ENCODE measurements at regions not wholly inside any gene's neighbourhood (a gene's known extent, or its start where the extent isn't known, plus 50 kb on each side); places are given as distances from the start of the nearest gene placed in this dataset.

DNA sequence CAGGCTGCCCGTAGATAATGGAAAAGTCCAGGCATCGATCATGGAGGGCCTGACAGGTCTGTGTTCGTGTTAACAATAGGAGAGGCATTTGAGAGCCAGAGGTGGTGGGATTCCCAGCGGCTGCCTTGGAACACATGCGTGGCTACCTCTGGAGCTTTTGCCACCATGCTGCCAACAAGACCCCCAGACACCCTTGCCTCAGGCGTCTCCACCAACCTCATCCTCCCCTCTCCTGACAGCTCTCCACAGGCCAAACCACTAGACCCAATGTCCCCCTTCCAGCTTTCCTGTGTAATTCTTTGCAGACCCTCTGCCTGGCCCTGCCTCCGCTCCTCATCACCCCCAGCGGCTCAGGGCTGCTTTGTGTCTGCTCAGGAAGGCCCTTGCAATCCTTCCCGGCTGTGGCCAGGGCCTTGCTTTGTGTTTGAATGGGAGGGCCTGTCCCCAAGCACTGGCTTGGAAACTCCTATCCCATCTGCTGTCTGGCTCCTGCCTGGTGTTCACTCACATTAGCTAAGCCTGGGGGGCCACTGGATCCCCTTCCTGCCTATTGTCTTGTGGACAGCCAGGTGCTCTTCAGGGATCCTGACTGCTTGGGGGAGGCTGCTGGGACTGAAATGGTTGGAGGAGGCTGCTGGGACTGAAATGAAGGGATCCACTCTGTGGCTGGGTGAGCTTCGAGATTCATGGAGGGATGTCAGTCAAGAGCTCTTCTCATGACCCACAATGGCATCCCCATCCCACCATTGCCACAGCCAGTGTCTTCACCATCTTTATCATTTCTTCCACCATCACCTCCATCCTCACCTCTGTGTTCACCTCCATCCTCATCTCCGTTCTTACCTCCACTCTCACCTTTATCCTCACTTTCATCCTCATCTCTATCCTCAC lies 60.8 kb upstream of the ELN start:
- TF ChIP-seq, protein P1, sequence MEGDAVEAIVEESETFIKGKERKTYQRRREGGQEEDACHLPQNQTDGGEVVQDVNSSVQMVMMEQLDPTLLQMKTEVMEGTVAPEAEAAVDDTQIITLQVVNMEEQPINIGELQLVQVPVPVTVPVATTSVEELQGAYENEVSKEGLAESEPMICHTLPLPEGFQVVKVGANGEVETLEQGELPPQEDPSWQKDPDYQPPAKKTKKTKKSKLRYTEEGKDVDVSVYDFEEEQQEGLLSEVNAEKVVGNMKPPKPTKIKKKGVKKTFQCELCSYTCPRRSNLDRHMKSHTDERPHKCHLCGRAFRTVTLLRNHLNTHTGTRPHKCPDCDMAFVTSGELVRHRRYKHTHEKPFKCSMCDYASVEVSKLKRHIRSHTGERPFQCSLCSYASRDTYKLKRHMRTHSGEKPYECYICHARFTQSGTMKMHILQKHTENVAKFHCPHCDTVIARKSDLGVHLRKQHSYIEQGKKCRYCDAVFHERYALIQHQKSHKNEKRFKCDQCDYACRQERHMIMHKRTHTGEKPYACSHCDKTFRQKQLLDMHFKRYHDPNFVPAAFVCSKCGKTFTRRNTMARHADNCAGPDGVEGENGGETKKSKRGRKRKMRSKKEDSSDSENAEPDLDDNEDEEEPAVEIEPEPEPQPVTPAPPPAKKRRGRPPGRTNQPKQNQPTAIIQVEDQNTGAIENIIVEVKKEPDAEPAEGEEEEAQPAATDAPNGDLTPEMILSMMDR (IDR thresholded peaks at IDR 0.05), result no peak
- peaks cover 0 to 21% of the 10 kb centered on the region in 2 donors for H3K9me3 ChIP-seq
- H3K4me1 ChIP-seq, result no peaks in the 10 kb centered on the region
- H3K27me3 ChIP-seq, result no peaks in the 10 kb centered on the region
- no peak overlapping the region for H3K27ac ChIP-seq
- no peak for DNase-seq (ENCODE audit: low spot score)
- no peak overlapping the region for H3K4me3 ChIP-seq
- no peaks in the 10 kb centered on the region for H3K36me3 ChIP-seq

DNA sequence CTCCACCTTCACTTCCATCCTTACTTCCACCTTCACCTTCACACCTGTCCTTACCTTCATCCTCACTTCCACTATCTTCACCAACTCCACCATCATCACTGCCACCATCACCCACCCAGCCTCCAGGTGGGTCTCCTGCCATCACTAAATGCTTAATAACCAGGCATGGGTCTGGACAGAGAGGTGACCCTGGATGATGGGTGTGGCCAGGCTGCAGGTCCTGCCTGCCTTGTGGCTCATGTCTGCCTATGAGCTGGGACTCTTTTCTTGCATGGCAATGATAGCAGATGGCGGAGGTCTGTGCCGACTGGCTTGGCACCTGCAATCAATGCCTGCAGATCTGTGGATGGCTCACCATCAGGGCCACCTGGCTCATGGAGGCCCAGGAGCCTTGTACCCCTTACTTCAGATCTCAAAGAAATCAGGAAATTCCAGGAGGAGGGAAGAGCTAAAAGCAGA lies 60.1 kb upstream of the ELN start:
- no peaks in the 10 kb centered on the region for H3K4me1 ChIP-seq
- H3K4me3 ChIP-seq, result no peak overlapping the region
- H3K9me3 ChIP-seq, result peaks cover 0 to 14% of the 10 kb centered on the region in 2 donors
- no peak overlapping the region for H3K27ac ChIP-seq
- no peaks in the 10 kb centered on the region for H3K36me3 ChIP-seq
- TF ChIP-seq, protein P1 (IDR thresholded peaks at IDR 0.05), result no peak
- no peaks in the 10 kb centered on the region for H3K27me3 ChIP-seq
- no peak for DNase-seq (ENCODE audit: low spot score)

- Histone ChIP-seq H3K4me3 (no peak overlapping the region), H3K27me3 (no peaks in the 10 kb centered on the region), H3K9me3 (peaks cover 0 to 8% of the 10 kb centered on the region in 2 donors), H3K36me3 (no peaks in the 10 kb centered on the region), H3K27ac (no peak overlapping the region), H3K4me1 (no peaks in the 10 kb centered on the region)
- TF ChIP-seq, protein P1 (IDR thresholded peaks at IDR 0.05), result no peak
- no peak for DNase-seq (ENCODE audit: low spot score)
These were observed 59.5 kb upstream of the ELN start for GRCh38 chr7:73968487-73968886.

DNA sequence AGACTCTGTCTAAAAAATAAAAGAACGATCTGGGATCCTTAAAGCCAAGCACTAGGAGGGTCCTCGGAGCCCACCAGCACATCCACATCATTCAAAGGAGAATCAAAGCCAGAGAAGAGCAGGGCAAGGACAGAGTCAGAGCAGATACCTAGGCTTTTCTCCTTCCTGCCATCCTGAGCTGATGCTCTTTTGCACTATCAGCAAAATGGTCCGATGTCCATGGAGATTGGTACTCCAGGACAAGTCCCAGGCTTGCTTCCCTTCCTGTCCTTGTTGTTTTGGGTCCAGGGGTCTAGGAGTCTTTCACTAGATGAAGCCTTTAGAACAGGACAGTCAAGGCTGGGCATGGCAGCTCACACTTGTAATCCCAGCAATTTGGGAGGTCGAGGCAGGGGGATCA lies 58.0 kb upstream of the ELN start:
- no peak for DNase-seq (ENCODE audit: low spot score)
- Histone ChIP-seq H3K4me1 (no peaks in the 10 kb centered on the region), H3K4me3 (no peak overlapping the region), H3K27me3 (no peaks in the 10 kb centered on the region), H3K9me3 (no peaks in the 10 kb centered on the region), H3K36me3 (no peaks in the 10 kb centered on the region), H3K27ac (no peak overlapping the region)
- TF ChIP-seq, protein P1 (IDR thresholded peaks at IDR 0.05), result no peak

- DNase-seq (ENCODE audit: low spot score), result no peak
- H3K36me3 ChIP-seq, result no peaks in the 10 kb centered on the region
- H3K27me3 ChIP-seq, result no peaks in the 10 kb centered on the region
- H3K4me3 ChIP-seq, result no peak overlapping the region
- H3K9me3 ChIP-seq, result no peaks in the 10 kb centered on the region
- TF ChIP-seq, protein P1 (IDR thresholded peaks at IDR 0.05), result no peak
- no peak overlapping the region for H3K27ac ChIP-seq
- no peaks in the 10 kb centered on the region for H3K4me1 ChIP-seq
These were observed 57.2 kb upstream of the ELN start for GRCh38 chr7:73970801-73971229.
